Lower lobe of right lung (tissue), 2 donors: ENCODE measurements at regions not wholly inside any gene's neighbourhood (a gene's known extent, or its start where the extent isn't known, plus 50 kb on each side); places are given as distances from the start of the nearest gene placed in this dataset.

ENCODE experiments used
- ATAC-seq, 2 donors: fragments of 200-7000 bp; cut with Tn5 transposase; one replicate each; pipeline ENCODE4 v1.9.1; 2020 to 2022; ENCODE audit warnings: mild to moderate bottlenecking in 2 of 2, moderate library complexity in 2 of 2
- DNase-seq: peaks from one replicate; pipeline ENCODE4 v3.0.0-alpha.2; 2020
- H3K27ac ChIP-seq: fragments of 200-600 bp; one replicate; pipeline ENCODE4 v1.8.0; 2022
- H3K27me3 ChIP-seq: fragments of 200-600 bp; one replicate; pipeline ENCODE4 v1.8.0; 2022; ENCODE audit warnings: low read depth
- H3K36me3 ChIP-seq: fragments of 200-600 bp; one replicate; pipeline ENCODE4 v1.8.0; 2022; ENCODE audit warnings: mild to moderate bottlenecking
- H3K4me1 ChIP-seq: fragments of 200-600 bp; one replicate; pipeline ENCODE4 v1.8.0; 2022
- H3K4me3 ChIP-seq: fragments of 200-600 bp; one replicate; pipeline ENCODE4 v1.8.0; 2022; ENCODE audit warnings: mild to moderate bottlenecking
- H3K9me3 ChIP-seq: fragments of 200-600 bp; one replicate; pipeline ENCODE4 v1.8.0; 2022
- intact Hi-C: fragments of 100-400 bp; cut with DNase I; formaldehyde crosslinking; loops from one replicate; pipeline ENCODE4 v1.11.0; 2022
- TF ChIP-seq, protein P1 (sequence below): fragments of 200-600 bp; IDR thresholded peaks from one replicate; pipeline ENCODE4 v1.8.0; 2022; ENCODE audit warnings: antibody characterized with exemption, mild to moderate bottlenecking
- donor health status: DM: no; HTN: yes; CAD: no; lungs with severe emphysema.

DNA sequence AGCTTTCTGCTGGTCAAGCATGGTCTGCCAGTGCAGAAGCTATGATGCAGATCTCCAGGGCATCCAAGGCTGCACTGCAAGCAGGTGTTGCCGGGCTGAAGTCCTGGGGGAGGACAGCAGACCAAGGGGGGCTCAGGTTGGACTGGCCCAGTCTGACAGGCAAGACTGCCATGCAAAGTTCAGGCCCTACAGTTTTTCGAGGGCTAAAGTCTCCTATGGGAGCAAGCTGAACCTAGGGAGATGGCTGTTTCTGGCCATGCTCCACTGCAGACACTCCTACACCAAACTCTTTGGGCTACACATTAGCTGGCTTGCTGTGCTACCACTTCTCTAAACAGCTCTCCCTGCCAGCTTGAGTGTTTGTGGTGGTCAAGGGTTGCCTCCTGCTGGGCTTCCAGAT is 130.0 kb upstream of the SYNCRIP start:
- intact Hi-C loops, result no loop called here
- Histone ChIP-seq H3K27me3 (no peaks in the 10 kb centered on the region), H3K4me3 (no peak overlapping the region), H3K36me3 (no peaks in the 10 kb centered on the region), H3K4me1 (no peaks in the 10 kb centered on the region), H3K9me3 (no peaks in the 10 kb centered on the region), H3K27ac (no peak overlapping the region)
- ATAC-seq (peak in 1 of 2 donors; percentile 11), DNase-seq (no peak)
- TF ChIP-seq, protein P1, sequence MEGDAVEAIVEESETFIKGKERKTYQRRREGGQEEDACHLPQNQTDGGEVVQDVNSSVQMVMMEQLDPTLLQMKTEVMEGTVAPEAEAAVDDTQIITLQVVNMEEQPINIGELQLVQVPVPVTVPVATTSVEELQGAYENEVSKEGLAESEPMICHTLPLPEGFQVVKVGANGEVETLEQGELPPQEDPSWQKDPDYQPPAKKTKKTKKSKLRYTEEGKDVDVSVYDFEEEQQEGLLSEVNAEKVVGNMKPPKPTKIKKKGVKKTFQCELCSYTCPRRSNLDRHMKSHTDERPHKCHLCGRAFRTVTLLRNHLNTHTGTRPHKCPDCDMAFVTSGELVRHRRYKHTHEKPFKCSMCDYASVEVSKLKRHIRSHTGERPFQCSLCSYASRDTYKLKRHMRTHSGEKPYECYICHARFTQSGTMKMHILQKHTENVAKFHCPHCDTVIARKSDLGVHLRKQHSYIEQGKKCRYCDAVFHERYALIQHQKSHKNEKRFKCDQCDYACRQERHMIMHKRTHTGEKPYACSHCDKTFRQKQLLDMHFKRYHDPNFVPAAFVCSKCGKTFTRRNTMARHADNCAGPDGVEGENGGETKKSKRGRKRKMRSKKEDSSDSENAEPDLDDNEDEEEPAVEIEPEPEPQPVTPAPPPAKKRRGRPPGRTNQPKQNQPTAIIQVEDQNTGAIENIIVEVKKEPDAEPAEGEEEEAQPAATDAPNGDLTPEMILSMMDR, result no peak

DNA sequence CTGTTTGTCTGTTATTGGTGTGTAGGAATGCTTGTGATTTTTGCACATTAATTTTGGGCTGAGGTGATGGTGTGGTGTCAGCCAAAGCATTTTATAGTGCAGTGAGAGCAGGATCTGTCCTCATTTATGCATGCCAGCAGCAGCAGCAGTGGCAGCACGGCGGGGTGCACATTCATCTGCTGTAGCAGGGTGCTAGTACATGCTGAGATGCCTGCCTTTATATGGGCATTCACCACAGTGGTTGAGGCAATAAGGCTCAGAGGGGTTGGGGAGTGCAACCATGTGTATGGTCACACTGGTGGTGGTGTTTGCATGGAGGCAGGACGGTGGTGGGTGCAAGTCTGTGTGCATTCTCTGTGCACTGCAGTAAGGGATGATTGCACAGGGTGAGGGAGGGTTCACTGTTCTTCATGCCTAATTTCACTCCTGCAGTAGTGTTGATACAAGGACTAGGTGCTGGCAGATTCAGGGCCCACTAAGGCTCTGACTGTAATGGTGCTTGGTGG is 129.3 kb upstream of the SYNCRIP start:
- H3K9me3 ChIP-seq, result no peaks in the 10 kb centered on the region
- no peak overlapping the region for H3K27ac ChIP-seq
- H3K27me3 ChIP-seq, result no peaks in the 10 kb centered on the region
- H3K36me3 ChIP-seq, result no peaks in the 10 kb centered on the region
- intact Hi-C loops, result no loop called here
- DNase-seq (no peak), ATAC-seq (peak in 1 of 2 donors; percentile 17)
- H3K4me1 ChIP-seq, result no peaks in the 10 kb centered on the region
- TF ChIP-seq, protein P1, result no peak
- H3K4me3 ChIP-seq, result no peak overlapping the region

GRCh38 chr6:85771455-85771854 is 128.8 kb upstream of the SYNCRIP start:
- no peak for ATAC-seq
- intact Hi-C loops, result no loop called here
- Histone ChIP-seq H3K9me3 (no peaks in the 10 kb centered on the region), H3K27me3 (no peaks in the 10 kb centered on the region), H3K27ac (no peak overlapping the region), H3K4me1 (no peaks in the 10 kb centered on the region), H3K36me3 (no peaks in the 10 kb centered on the region), H3K4me3 (no peak overlapping the region)
- no peak for DNase-seq
- TF ChIP-seq, protein P1, result no peak

DNA sequence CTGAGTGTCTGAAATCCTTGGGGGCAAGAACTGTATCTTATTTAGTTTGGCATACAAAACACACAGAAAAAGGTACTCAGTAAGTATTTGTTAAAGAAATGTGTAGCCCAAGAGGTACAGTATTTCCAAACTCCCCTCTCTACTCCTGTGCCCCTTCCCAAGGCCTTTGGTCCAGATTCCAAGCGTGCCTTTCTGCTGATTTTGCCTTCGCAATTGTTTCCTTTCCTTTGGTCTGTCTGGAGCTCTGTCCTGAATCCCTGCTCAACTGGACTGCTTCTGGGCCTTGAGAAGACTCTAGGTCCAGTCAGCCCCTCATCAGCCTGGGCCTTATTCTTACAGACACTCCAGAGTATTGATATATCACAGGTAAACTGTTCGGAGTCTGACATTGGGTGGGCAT is 122.2 kb upstream of the SYNCRIP start:
- no peaks in the 10 kb centered on the region for H3K27me3 ChIP-seq
- H3K4me1 ChIP-seq, result no peaks in the 10 kb centered on the region
- no peaks in the 10 kb centered on the region for H3K36me3 ChIP-seq
- H3K27ac ChIP-seq, result no peak overlapping the region
- no peak for ATAC-seq
- H3K4me3 ChIP-seq, result no peak overlapping the region
- TF ChIP-seq, protein P1, result no peak
- no peak for DNase-seq
- H3K9me3 ChIP-seq, result no peaks in the 10 kb centered on the region
- intact Hi-C loops, result no loop called here

GRCh38 chr6:85756982-85757381 is 114.3 kb upstream of the SYNCRIP start:
- intact Hi-C loops, result no loop called here
- H3K27me3 ChIP-seq, result no peaks in the 10 kb centered on the region
- H3K4me3 ChIP-seq, result no peak overlapping the region
- TF ChIP-seq, protein P1, result peak; percentile 32
- DNase-seq, result no peak
- no peaks in the 10 kb centered on the region for H3K36me3 ChIP-seq
- no peak for ATAC-seq
- no peak overlapping the region for H3K27ac ChIP-seq
- no peaks in the 10 kb centered on the region for H3K9me3 ChIP-seq
- no peaks in the 10 kb centered on the region for H3K4me1 ChIP-seq

DNA sequence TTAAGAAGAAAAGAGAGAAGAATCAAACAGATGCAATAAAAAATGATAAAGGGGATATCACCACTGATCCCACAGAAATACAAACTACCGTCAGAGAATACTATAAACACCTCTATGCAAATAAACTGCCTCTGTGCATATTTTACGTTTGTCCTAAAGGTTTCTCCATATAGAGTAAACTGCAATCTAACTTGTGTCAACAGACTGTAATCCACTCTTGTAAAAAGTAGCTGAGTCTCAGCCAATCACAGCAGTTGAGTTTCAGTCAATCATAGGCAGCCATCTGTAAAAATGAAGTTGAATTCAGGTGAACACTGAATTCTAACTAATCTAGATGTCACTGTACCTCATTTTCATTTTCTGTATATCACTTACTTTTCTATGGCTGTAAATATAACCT is 112.2 kb upstream of the SYNCRIP start:
- DNase-seq (no peak), ATAC-seq (no peak)
- H3K4me1 ChIP-seq, result no peaks in the 10 kb centered on the region
- intact Hi-C loops, result no loop called here
- no peaks in the 10 kb centered on the region for H3K36me3 ChIP-seq
- H3K27me3 ChIP-seq, result no peaks in the 10 kb centered on the region
- no peak overlapping the region for H3K4me3 ChIP-seq
- no peaks in the 10 kb centered on the region for H3K9me3 ChIP-seq
- TF ChIP-seq, protein P1, result no peak
- no peak overlapping the region for H3K27ac ChIP-seq
